ENCODE measurements at regions not wholly inside any gene's neighbourhood (a gene's known extent, or its start where the extent isn't known, plus 50 kb on each side); places are given as distances from the start of the nearest gene placed in this dataset.

DNA sequence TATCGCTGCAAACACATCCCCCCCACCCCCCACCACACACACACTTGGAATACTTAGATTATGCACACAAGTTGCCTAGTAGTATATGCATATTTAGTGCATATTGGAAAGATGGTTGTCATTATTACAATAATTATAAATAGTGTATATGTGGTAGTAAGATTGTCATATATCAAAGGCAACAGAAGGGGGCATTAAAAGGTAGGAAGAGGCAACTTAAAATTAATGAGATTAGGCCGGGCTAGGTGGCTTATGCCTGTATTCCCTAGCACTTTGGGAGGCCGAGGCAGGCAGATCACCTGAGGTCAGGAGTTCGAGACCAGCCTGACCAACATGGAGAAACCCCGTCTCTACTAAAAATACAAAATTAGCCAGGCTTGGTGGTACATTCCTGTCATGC is 52.1 kb downstream of the GSC start:
- Mint-ChIP-seq H3K4me1 (no peaks in the 10 kb centered on the region), H3K27me3 (no peaks in the 10 kb centered on the region), H3K36me3 (no peaks in the 10 kb centered on the region), H3K4me3 (no peak overlapping the region), H3K27ac (no peak overlapping the region), H3K9me3 (peaks cover 3% of the 10 kb centered on the region)
- ATAC-seq, result no peak

DNA sequence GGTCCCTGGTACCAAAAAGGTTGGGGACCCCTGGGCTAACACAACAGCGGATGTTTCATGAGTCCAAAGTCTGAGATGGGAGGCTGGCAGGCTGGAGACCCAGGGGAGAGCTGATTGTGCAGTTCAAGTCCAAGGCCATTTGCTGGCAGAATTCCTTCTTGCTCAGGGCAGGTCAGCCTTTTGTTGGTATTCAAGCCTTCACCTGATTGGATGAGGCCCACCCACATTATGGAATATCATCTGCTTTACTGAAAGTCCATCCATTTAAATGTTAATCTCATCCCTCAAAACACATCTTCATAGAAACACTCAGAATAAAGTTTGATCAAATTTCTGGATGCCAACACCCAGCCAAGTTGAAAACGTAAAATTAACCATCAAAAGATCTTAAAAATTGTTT is 52.9 kb downstream of the GSC start:
- no peaks in the 10 kb centered on the region for H3K27me3 Mint-ChIP-seq
- H3K36me3 Mint-ChIP-seq, result no peaks in the 10 kb centered on the region
- peaks cover 3% of the 10 kb centered on the region for H3K9me3 Mint-ChIP-seq
- no peak overlapping the region for H3K4me3 Mint-ChIP-seq
- H3K27ac Mint-ChIP-seq, result no peak overlapping the region
- no peaks in the 10 kb centered on the region for H3K4me1 Mint-ChIP-seq
- no peak for ATAC-seq

DNA sequence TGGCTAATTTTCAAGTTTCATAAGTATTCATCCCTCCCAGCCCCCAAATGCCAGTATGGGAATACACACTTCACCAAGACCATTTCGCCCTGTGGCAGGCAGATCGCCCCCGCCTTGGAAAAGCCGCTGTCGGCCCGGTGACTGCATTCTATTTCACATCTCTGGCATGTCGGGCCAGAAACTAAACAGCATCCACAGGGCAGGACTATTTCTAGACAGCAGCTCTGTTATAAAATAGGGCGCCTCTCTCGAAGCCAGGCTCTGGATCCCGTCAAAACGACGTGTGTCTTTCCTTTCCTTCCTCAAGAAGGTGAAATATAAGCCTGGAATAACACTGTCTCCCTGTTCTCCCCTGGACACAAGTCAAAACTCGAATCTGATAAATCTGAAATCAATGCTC is 56.8 kb downstream of the GSC start:
- H3K4me1 Mint-ChIP-seq, result no peaks in the 10 kb centered on the region
- ATAC-seq, result no peak
- peaks cover 3% of the 10 kb centered on the region for H3K9me3 Mint-ChIP-seq
- no peak overlapping the region for H3K27ac Mint-ChIP-seq
- H3K27me3 Mint-ChIP-seq, result peaks cover 6% of the 10 kb centered on the region
- H3K4me3 Mint-ChIP-seq, result no peak overlapping the region
- no peaks in the 10 kb centered on the region for H3K36me3 Mint-ChIP-seq

DNA sequence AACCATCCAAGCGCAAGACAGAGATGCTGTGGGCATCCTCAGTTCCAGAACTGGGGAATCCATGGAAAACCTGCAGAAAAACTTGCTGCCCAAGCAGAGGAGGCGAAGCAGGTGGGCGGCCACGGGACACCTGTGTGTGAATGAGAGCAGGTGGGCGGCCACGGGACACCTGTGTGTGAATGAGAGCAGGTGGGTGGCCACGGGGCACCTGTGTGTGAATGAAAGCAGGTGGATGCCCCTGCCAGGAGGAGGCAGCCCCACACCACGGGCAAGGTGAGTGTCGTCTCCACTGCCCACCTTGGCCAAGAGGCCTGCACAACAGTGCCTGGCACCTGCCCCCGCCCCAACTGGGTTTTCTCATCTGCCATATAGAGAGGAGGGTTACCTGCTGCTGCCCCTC is 59.2 kb downstream of the GSC start:
- Mint-ChIP-seq H3K4me3 (no peak overlapping the region), H3K4me1 (no peaks in the 10 kb centered on the region), H3K27ac (no peak overlapping the region), H3K36me3 (no peaks in the 10 kb centered on the region), H3K9me3 (no peaks in the 10 kb centered on the region), H3K27me3 (peaks cover 26% of the 10 kb centered on the region)
- ATAC-seq, result no peak

DNA sequence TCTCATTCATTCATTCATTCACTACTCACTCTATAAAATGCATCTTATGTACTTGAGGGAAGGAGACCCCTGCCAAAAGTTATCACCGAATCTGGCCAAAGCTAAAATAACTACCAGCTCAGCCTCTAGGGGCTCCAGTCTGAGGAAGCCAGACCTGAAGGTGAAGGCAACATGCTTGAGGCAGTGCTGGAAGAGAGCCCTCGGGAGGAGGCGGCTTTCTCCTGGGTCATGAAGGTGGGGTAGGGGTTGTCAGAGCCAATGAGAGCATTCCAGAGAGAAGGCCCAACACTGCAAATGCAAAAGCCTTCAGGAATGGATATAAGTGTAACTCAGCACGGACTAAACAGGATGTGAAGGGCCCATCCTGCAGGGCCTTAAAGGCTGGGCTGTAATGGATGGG is 62.4 kb downstream of the GSC start:
- Mint-ChIP-seq H3K27ac (no peak overlapping the region), H3K4me3 (no peak overlapping the region), H3K9me3 (no peaks in the 10 kb centered on the region), H3K4me1 (no peaks in the 10 kb centered on the region), H3K36me3 (no peaks in the 10 kb centered on the region), H3K27me3 (peaks cover 26% of the 10 kb centered on the region)
- no peak for ATAC-seq

DNA sequence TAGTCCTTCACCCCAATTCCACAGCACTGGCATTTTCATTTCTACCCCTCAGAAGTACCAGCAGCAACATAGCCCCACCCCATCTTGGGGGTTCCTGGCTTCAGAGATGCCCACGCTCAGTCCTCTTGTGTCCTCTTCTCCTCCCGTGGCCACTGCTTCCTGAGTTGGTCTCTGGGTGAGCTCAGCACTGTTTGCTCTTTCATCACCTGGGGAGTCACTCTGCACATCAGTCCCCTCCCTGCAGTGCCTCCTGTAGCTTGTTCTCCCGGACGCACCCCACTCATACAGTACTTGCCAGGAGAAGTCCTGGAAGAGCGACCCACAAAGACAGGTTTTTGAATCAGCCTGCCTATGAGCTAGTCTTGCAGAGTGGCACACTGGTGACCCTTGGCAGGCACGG is 63.8 kb downstream of the GSC start:
- no peak for ATAC-seq
- H3K4me3 Mint-ChIP-seq, result no peak overlapping the region
- peaks cover 26% of the 10 kb centered on the region for H3K27me3 Mint-ChIP-seq
- no peak overlapping the region for H3K27ac Mint-ChIP-seq
- H3K4me1 Mint-ChIP-seq, result no peaks in the 10 kb centered on the region
- H3K9me3 Mint-ChIP-seq, result no peaks in the 10 kb centered on the region
- H3K36me3 Mint-ChIP-seq, result no peaks in the 10 kb centered on the region

DNA sequence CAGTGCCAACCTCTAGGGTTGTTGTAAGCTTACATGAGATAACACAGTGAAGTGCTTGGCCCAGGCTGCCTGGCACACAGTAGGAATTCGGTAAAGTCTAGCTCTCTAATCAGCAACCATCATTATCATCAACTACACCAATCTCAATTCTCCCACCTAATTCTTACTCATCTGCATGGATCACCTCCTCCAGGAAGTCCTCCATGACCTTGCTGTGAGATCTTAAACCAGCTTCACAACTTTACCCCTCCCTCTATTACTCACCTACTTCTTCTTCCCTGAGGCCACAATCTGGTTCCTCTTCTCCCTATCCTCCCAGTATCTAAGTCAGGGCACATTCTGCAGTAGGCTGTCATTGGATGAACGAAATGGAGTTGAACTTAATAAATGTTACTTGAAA is 67.3 kb downstream of the GSC start:
- no peaks in the 10 kb centered on the region for H3K4me1 Mint-ChIP-seq
- ATAC-seq, result no peak
- H3K9me3 Mint-ChIP-seq, result no peaks in the 10 kb centered on the region
- H3K27me3 Mint-ChIP-seq, result peaks cover 50% of the 10 kb centered on the region
- no peaks in the 10 kb centered on the region for H3K36me3 Mint-ChIP-seq
- H3K4me3 Mint-ChIP-seq, result no peak overlapping the region
- H3K27ac Mint-ChIP-seq, result no peak overlapping the region

DNA sequence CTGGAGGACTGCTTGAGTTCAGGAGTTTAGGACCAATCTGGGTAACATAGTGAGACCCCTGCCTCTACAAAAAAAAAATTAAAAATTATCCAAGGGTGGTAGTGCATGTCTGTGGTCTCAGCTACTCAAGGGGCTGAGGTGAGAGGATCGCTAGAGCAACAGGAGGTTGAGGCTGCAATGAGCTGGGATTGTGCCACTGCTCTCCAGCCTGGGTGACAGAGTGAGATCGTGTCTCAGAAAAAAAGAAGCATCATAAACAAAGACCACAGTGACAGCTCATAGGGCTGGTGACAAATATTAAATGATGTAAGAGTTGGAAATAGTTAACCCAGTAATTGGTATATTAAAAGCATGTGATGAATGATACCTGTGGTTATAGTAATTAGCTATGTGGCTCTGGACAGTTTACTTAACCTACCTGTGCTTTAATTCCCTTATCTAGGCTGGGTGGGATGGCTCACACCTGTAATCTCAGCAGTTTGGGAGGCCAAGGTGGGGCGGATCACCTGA is 68.0 kb downstream of the GSC start:
- Mint-ChIP-seq H3K27me3 (peaks cover 49% of the 10 kb centered on the region), H3K4me3 (no peak overlapping the region), H3K27ac (no peak overlapping the region), H3K4me1 (no peaks in the 10 kb centered on the region), H3K9me3 (no peaks in the 10 kb centered on the region), H3K36me3 (no peaks in the 10 kb centered on the region)
- ATAC-seq, result no peak

DNA sequence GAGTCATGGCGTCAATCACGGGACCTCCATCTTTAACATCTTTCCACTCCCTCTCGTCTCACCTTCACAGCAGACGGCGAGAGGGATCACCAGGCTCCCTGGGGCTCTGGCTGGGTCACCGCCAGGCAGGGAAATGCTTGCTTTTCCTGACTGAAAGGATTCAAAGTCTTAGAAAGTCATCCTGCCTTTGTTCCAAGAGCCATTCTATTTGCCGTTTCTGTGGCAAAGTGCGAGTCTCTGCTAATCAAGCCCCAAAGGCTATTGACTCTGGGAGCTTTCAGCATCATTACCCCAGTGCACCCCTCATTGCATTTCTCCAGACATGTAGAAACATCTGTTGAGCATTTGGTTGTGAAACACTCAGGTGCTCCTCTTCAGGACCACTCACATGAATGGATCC is 69.6 kb downstream of the GSC start:
- no peak overlapping the region for H3K4me3 Mint-ChIP-seq
- no peaks in the 10 kb centered on the region for H3K4me1 Mint-ChIP-seq
- H3K27me3 Mint-ChIP-seq, result peaks cover 40% of the 10 kb centered on the region
- no peaks in the 10 kb centered on the region for H3K36me3 Mint-ChIP-seq
- no peak for ATAC-seq
- no peak overlapping the region for H3K27ac Mint-ChIP-seq
- no peaks in the 10 kb centered on the region for H3K9me3 Mint-ChIP-seq

DNA sequence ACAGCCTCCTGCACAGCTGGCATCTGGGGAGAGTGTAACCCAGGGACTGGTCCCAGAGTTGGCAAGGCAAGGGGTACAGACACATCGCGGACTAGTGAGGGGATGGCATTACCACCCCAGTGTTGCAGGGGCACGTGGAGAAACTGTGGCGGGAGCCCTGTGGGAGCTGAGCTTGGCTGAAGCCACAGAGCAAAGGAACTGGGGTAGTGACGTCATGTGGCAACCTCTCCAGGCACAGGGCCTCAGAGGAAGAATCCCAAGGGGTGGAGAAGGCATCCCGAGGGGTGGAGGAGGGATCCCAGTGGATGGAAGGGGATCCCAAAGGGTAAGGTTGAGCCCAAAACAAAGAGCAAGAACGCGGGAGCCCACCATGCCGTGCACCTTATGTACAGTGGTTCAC is 70.1 kb downstream of the GSC start:
- ATAC-seq, result no peak
- no peak overlapping the region for H3K27ac Mint-ChIP-seq
- no peak overlapping the region for H3K4me3 Mint-ChIP-seq
- no peaks in the 10 kb centered on the region for H3K36me3 Mint-ChIP-seq
- H3K4me1 Mint-ChIP-seq, result no peaks in the 10 kb centered on the region
- no peaks in the 10 kb centered on the region for H3K9me3 Mint-ChIP-seq
- peaks cover 40% of the 10 kb centered on the region for H3K27me3 Mint-ChIP-seq

DNA sequence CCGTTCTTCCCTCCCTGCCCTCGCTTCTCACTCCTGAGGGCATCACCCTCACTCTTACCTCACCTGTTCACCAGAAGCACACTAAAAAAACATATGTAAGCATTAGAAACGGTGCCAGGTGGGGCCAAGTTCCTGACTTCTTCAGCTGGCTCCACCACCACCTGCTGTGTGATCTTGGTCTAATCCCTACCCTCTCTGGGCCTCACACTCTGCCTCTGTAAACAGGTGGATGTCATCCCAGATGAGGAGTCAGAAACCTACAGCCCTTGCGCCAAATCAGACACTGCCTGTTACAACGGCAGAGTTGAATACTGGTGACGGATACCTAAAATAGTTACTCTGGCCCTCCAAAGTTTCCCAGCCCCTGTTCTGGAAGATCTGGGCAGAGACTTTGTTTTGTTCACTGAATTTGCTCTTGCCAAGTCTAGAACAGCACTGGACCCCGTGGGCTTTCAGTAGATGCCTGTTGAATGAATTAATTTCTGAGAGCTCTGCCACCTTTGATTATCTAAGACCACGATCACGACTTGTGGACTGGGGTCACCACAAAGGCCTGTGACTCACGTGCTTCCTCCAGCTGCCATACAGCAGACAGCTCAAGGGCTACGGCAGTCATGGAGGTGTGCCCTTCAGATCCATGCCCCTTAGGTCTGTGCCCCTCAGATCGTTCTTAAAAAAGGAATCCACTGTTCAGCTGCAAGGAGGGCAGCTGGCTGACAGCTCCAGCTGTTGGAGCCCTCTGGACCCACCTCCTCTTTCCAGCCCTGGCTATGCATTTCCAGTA is 71.9 kb downstream of the GSC start:
- H3K27ac Mint-ChIP-seq, result no peak overlapping the region
- no peak overlapping the region for H3K4me3 Mint-ChIP-seq
- H3K9me3 Mint-ChIP-seq, result no peaks in the 10 kb centered on the region
- peaks cover 40% of the 10 kb centered on the region for H3K27me3 Mint-ChIP-seq
- H3K4me1 Mint-ChIP-seq, result no peaks in the 10 kb centered on the region
- ATAC-seq, result no peak
- H3K36me3 Mint-ChIP-seq, result no peaks in the 10 kb centered on the region

DNA sequence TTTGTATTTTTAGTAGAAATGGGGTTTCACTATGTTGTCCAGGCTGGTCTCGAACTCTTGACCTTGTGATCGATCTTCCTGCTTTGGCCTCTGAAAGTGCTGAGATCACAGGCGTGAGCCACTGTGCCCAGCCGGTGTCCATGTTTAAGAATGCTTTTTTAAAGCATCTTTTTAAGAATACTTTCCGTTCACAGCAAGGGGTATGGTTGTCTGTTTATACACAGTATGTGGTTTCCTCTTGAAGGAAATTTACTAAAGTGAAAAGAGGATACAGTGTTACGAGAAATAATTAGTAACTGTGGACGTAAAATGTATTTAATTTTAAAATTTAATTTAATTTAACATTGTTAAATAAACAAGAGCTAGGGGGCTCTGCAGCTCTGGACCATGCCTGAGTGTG is 73.4 kb downstream of the GSC start:
- Mint-ChIP-seq H3K27ac (no peak overlapping the region), H3K9me3 (no peaks in the 10 kb centered on the region), H3K27me3 (peaks cover 40% of the 10 kb centered on the region), H3K4me1 (no peaks in the 10 kb centered on the region), H3K4me3 (no peak overlapping the region), H3K36me3 (no peaks in the 10 kb centered on the region)
- no peak for ATAC-seq

DNA sequence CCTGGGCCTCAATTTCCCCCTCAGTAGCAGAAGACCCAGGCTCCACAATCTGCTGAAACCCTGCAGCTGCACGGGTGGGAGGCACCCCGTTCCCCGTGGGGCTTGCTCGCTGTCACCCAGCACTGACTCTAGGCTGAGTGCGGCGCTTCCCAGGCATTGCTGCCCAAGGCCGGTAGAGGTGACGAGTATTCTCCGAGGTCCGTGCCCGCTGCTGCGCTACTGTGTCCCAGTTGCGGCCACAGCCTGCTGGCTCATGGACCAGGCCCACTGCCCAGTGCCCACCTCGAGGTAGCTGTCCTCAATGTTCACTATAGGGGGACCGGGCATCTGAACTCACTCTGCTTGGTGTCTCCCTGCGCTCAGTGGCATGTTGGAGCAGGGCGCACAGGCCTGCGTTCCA is 74.7 kb downstream of the GSC start:
- Mint-ChIP-seq H3K27ac (no peak overlapping the region), H3K36me3 (no peaks in the 10 kb centered on the region), H3K4me1 (no peaks in the 10 kb centered on the region), H3K4me3 (no peak overlapping the region), H3K27me3 (peaks cover 34% of the 10 kb centered on the region), H3K9me3 (no peaks in the 10 kb centered on the region)
- ATAC-seq, result no peak

DNA sequence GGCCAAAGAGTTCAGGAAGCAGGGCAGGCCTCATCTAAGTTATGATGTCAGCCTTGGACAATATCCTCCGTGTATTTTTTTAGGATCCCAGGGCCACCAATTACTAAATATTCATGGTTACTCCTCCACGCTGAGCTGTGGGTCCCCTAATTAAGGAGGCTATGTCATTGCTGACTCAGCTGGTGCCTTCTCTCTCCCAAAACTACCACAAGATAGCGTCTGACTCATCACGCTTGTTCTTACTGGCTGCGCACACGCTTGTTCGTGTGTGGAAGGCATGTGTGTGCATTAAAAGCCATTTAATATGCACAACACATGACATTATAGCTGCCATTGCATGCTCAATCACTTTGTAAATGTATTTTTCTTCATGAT is 78.3 kb downstream of the GSC start:
- Mint-ChIP-seq H3K9me3 (no peaks in the 10 kb centered on the region), H3K27ac (no peak overlapping the region)
- ATAC-seq, result no peak

DNA sequence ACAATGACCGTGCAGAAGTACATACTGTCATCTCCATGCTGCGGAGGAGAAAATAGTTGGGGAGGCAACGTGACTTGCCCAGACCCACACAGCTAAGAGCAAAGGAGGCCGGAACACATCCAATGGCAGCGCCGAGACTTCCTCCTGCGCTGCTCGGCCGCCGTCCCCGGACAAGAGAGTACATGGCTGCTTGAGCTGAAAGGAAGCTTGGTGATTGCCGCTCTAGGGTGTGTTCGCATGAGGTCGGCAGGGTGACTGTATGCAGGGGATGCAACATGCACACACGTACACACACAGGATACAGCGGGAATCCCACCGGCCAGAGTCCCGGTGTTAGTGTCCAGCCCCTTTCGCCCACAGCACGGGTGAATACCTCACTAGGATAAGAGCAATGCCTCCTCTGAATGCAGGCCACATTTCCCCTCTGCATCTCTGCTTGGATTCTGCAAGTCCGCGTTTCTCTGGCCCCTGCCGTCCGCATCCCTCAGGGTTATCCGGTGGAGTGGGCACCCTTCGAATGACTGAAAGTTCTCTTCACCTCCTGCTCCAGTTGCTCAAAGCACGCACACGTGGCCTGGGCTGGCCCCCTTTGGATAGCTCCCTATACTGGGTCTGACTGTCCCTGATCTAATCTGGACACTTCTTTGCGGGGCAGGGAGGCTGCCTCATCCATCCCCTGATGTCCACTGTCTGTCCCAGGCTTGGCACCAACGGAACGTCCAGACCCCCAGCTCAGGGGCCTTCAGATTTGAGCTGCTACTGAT is 78.8 kb downstream of the GSC start:
- Mint-ChIP-seq H3K9me3 (no peaks in the 10 kb centered on the region), H3K27ac (no peak overlapping the region), H3K4me3 (no peak overlapping the region), H3K27me3 (peaks cover 18% of the 10 kb centered on the region), H3K36me3 (no peaks in the 10 kb centered on the region), H3K4me1 (no peaks in the 10 kb centered on the region)
- no peak for ATAC-seq

More for the DNA sequence above, 78.3 kb downstream of the GSC start:
- Mint-ChIP-seq H3K4me1 (no peaks in the 10 kb centered on the region), H3K4me3 (no peak overlapping the region), H3K36me3 (no peaks in the 10 kb centered on the region), H3K27me3 (peaks cover 18% of the 10 kb centered on the region)

DNA sequence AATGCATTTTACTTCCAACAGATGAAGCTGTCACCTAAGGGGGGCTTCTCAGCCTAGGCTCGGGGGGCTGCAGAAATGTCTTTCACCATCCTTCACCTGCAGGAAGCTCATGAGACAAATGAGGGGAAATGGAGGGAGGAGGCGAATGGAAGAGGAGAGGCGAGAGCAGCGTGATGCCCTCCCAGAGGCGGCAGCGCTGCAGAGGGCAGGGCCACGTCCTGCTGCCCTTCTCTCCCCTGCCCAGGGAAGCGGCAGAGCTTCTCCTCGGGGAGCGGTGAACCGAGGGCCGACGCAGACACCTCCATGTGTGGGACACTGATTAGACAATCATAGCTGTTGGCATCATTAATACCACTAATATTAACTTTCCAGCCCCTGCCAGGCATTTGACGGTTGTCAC is 78.3 kb downstream of the SERPINA3 start:
- H3K27ac Mint-ChIP-seq, result no peak overlapping the region
- H3K27me3 Mint-ChIP-seq, result peaks cover 18% of the 10 kb centered on the region
- H3K4me3 Mint-ChIP-seq, result no peak overlapping the region
- no peak for ATAC-seq
- H3K36me3 Mint-ChIP-seq, result no peaks in the 10 kb centered on the region
- H3K4me1 Mint-ChIP-seq, result no peaks in the 10 kb centered on the region
- no peaks in the 10 kb centered on the region for H3K9me3 Mint-ChIP-seq
